SK-N-SH (cell line): ENCODE measurements at regions not wholly inside any gene's neighbourhood (a gene's known extent, or its start where the extent isn't known, plus 50 kb on each side); places are given as distances from the start of the nearest gene placed in this dataset.

Source experiments
- CHD2 ChIP-seq: fragments of 150-350 bp; IDR thresholded peaks from 2 replicates; pipeline ENCODE4 v1.6.1; 2018; ENCODE audit warnings: low read length; ENCODE audit not compliant: partially characterized antibody
- CTCF ChIP-seq: fragments of 200-600 bp; sonication (generic); IDR thresholded peaks from 2 replicates; pipeline ENCODE4 v1.6.1; 2017; ENCODE audit warnings: antibody characterized with exemption, mild to moderate bottlenecking, moderate library complexity
- FOXM1 ChIP-seq: IDR thresholded peaks from 2 replicates; pipeline ENCODE4 v1.4.0; 2012; ENCODE audit warnings: low read depth, mild to moderate bottlenecking
- MAX ChIP-seq: IDR thresholded peaks from 2 replicates; pipeline ENCODE4 v1.4.0; 2012; ENCODE audit warnings: low read depth
- PBX3 ChIP-seq: IDR thresholded peaks from 2 replicates; pipeline ENCODE4; 2012
- POLR2AphosphoS5 ChIP-seq: IDR thresholded peaks from 2 replicates; pipeline ENCODE4 v1.6.1; 2012; ENCODE audit warnings: low read depth, low read length
- SMC3 ChIP-seq: IDR thresholded peaks from 2 replicates; pipeline ENCODE4 v1.6.1; 2012; ENCODE audit warnings: low read depth, low read length, improper control_type of control experiment
- TCF12 ChIP-seq: IDR thresholded peaks from 2 replicates; pipeline ENCODE4 v1.4.0; 2012
- USF2 ChIP-seq: fragments of 150-350 bp; IDR thresholded peaks from 2 replicates; pipeline ENCODE4 v1.6.1; 2017; ENCODE audit warnings: antibody characterized with exemption, low read length, low read depth, borderline replicate concordance

- TF ChIP-seq TCF12 (no peak), PBX3 (no peak), CTCF (no peak), SMC3 (no peak), USF2 (no peak), MAX (no peak), POLR2AphosphoS5 (no peak), FOXM1 (no peak), CHD2 (no peak)
These were observed 293.4 kb downstream of the ADGRL2 start for GRCh38 chr1:82094136-82094535.
